ENCODE measurements at regions not wholly inside any gene's neighbourhood (a gene's known extent, or its start where the extent isn't known, plus 50 kb on each side); places are given as distances from the start of the nearest gene placed in this dataset.

- ATAC-seq (no peak), DNase-seq (no peak)
- H3K36me3 ChIP-seq (ENCODE audit: control insufficient read depth, insufficient read depth, low read length): no peaks in the 10 kb centered on the region
- Mint-ChIP-seq H3K4me3 (no peak overlapping the region), H3K27ac (no peak overlapping the region), H3K27me3 (ENCODE audit: low read depth in 2 of 2) (peaks cover 6 to 23% of the 10 kb centered on the region in 2 donors), H3K4me1 (no peaks in the 10 kb centered on the region), H3K36me3 (no peaks in the 10 kb centered on the region), H3K9me3 (no peaks in the 10 kb centered on the region)
- no peaks in the 10 kb centered on the region for H3K9me3 ChIP-seq (ENCODE audit: control insufficient read depth, insufficient read depth, low read length)
- no peak overlapping the region for H3K4me3 ChIP-seq (ENCODE audit: low read length)
- TF ChIP-seq, protein P1, sequence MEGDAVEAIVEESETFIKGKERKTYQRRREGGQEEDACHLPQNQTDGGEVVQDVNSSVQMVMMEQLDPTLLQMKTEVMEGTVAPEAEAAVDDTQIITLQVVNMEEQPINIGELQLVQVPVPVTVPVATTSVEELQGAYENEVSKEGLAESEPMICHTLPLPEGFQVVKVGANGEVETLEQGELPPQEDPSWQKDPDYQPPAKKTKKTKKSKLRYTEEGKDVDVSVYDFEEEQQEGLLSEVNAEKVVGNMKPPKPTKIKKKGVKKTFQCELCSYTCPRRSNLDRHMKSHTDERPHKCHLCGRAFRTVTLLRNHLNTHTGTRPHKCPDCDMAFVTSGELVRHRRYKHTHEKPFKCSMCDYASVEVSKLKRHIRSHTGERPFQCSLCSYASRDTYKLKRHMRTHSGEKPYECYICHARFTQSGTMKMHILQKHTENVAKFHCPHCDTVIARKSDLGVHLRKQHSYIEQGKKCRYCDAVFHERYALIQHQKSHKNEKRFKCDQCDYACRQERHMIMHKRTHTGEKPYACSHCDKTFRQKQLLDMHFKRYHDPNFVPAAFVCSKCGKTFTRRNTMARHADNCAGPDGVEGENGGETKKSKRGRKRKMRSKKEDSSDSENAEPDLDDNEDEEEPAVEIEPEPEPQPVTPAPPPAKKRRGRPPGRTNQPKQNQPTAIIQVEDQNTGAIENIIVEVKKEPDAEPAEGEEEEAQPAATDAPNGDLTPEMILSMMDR (IDR thresholded peaks at IDR 0.05): no peak
- H3K27ac ChIP-seq (ENCODE audit: low read length): no peak overlapping the region
- 100% methylated on average over 1 of the region's 1 CpG for WGBS (ENCODE audit: insufficient coverage)
- intact Hi-C loops (cut with micrococcal nuclease): no loop called here
- no peaks in the 10 kb centered on the region for H3K4me1 ChIP-seq (ENCODE audit: control insufficient read depth, insufficient read depth, low read length)
- no peaks in the 10 kb centered on the region for H3K27me3 ChIP-seq (ENCODE audit: control insufficient read depth, insufficient read depth, low read length)
Measured at GRCh38 chr16:50947826-50948225, 203.2 kb downstream of the SALL1 start.

DNA sequence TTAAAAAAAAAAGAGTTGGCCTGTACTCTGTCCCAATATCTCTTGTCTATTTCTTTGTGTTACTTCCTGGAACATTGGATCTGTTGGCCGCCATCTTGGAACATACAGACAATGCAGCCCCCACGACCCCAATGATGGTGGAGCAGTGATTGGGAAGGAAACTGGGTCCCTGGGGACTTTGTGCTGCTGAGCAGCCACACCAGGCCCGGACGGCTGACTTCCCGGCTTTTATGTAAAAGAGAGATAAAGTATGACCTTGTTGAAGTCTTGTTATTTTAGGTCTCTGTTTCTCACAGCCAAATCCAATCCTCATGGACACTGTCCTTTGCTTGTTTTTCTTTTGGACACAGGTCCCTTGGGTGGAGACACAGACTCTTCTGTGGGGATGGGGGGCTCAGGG, 204.5 kb downstream of the SALL1 start:
- no peak for ATAC-seq
- H3K36me3 ChIP-seq (ENCODE audit: control insufficient read depth, insufficient read depth, low read length): no peaks in the 10 kb centered on the region
- no peak overlapping the region for H3K27ac ChIP-seq (ENCODE audit: low read length)
- no peak for DNase-seq
- no peaks in the 10 kb centered on the region for H3K4me1 ChIP-seq (ENCODE audit: control insufficient read depth, insufficient read depth, low read length)
- Mint-ChIP-seq H3K36me3 (no peaks in the 10 kb centered on the region), H3K27ac (no peak overlapping the region), H3K9me3 (no peaks in the 10 kb centered on the region), H3K27me3 (ENCODE audit: low read depth in 2 of 2) (peaks cover 3 to 14% of the 10 kb centered on the region in 2 donors), H3K4me1 (no peaks in the 10 kb centered on the region), H3K4me3 (no peak overlapping the region)
- TF ChIP-seq, protein P1 (IDR thresholded peaks at IDR 0.05): no peak
- H3K27me3 ChIP-seq (ENCODE audit: control insufficient read depth, insufficient read depth, low read length): no peaks in the 10 kb centered on the region
- H3K9me3 ChIP-seq (ENCODE audit: control insufficient read depth, insufficient read depth, low read length): no peaks in the 10 kb centered on the region
- WGBS (ENCODE audit: insufficient coverage): 88% methylated on average over 5 of the region's 5 CpGs
- intact Hi-C loops (cut with micrococcal nuclease): no loop called here
- H3K4me3 ChIP-seq (ENCODE audit: low read length): no peak overlapping the region

DNA sequence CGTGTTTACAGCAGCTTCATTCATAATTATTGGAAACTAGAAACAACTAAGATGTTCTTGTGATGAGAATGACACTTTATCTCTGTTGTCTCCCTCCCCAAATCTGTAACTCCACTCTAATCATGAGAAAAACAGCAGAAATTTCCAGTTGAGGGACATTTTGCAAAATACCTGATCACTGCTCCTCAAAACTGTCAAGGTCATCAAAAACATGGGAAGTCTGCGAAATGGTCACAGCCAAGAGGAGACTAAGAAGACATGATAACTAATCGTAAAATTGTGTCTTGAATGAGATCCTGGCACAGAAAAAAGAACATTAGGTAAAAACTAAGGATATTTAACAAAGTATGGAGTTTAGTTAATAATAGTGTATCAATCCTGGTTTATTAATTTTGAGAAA, 204.2 kb downstream of the CYLD start:
- 94% methylated on average over 3 of the region's 3 CpGs for WGBS (ENCODE audit: insufficient coverage)
- no peak for ATAC-seq

DNA sequence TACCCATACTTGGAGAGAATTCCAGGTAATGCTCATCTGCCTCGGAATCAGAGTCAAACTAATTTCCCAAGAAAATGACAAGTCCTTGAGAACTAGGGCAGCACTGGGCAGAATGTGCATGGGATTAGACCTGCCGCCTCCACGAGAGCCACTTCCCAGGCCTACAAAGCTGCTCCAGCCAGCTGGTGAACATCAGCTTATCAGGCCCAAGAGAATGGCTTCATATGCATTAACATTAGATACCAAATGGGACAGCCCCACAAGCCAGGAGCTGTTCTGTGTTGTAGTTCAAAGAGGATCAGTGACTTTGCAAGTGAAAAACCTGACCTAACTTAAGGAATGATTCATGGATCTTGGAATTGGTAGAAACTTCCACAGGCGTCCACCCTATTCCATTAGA, 203.3 kb downstream of the CYLD start:
- Histone ChIP-seq H3K36me3 (ENCODE audit: control insufficient read depth, insufficient read depth, low read length) (no peaks in the 10 kb centered on the region), H3K4me1 (ENCODE audit: control insufficient read depth, insufficient read depth, low read length) (no peaks in the 10 kb centered on the region), H3K4me3 (ENCODE audit: low read length) (no peak overlapping the region), H3K27ac (ENCODE audit: low read length) (no peak overlapping the region), H3K9me3 (ENCODE audit: control insufficient read depth, insufficient read depth, low read length) (no peaks in the 10 kb centered on the region), H3K27me3 (ENCODE audit: control insufficient read depth, insufficient read depth, low read length) (no peaks in the 10 kb centered on the region)
- H3K4me1 Mint-ChIP-seq: no peaks in the 10 kb centered on the region
- TF ChIP-seq, protein P1 (IDR thresholded peaks at IDR 0.05): no peak
- no peak overlapping the region for H3K4me3 Mint-ChIP-seq
- H3K9me3 Mint-ChIP-seq: no peaks in the 10 kb centered on the region
- ATAC-seq: no peak
- no peak overlapping the region for H3K27ac Mint-ChIP-seq
- H3K27me3 Mint-ChIP-seq (ENCODE audit: low read depth in 2 of 2): peaks cover 3 to 14% of the 10 kb centered on the region in 2 donors
- intact Hi-C loops (cut with micrococcal nuclease): no loop called here
- H3K36me3 Mint-ChIP-seq: no peaks in the 10 kb centered on the region
- DNase-seq: no peak
- WGBS (ENCODE audit: insufficient coverage): 86% methylated on average over 4 of the region's 4 CpGs

More for the DNA sequence above, 204.2 kb downstream of the CYLD start:
- Mint-ChIP-seq H3K27me3 (ENCODE audit: low read depth in 2 of 2) (peaks cover 3 to 14% of the 10 kb centered on the region in 2 donors), H3K4me1 (no peaks in the 10 kb centered on the region), H3K4me3 (no peak overlapping the region), H3K9me3 (no peaks in the 10 kb centered on the region), H3K27ac (no peak overlapping the region), H3K36me3 (no peaks in the 10 kb centered on the region)
- intact Hi-C loops (cut with micrococcal nuclease): no loop called here
- H3K9me3 ChIP-seq (ENCODE audit: control insufficient read depth, insufficient read depth, low read length): no peaks in the 10 kb centered on the region
- no peak overlapping the region for H3K4me3 ChIP-seq (ENCODE audit: low read length)
- DNase-seq: no peak
- H3K4me1 ChIP-seq (ENCODE audit: control insufficient read depth, insufficient read depth, low read length): no peaks in the 10 kb centered on the region
- H3K27me3 ChIP-seq (ENCODE audit: control insufficient read depth, insufficient read depth, low read length): no peaks in the 10 kb centered on the region
- TF ChIP-seq, protein P1 (IDR thresholded peaks at IDR 0.05): no peak
- no peaks in the 10 kb centered on the region for H3K36me3 ChIP-seq (ENCODE audit: control insufficient read depth, insufficient read depth, low read length)
- no peak overlapping the region for H3K27ac ChIP-seq (ENCODE audit: low read length)
